Activated CD8-positive, alpha-beta T cell treated with anti-CD3 and anti-CD28 coated beads for 36 hours (primary cell): ENCODE measurements at regions not wholly inside any gene's neighbourhood (a gene's known extent, or its start where the extent isn't known, plus 50 kb on each side); places are given as distances from the start of the nearest gene placed in this dataset.

ENCODE experiments used
- ATAC-seq: fragments of 200-7000 bp; cut with Tn5 transposase; one replicate; pipeline ENCODE4 v1.10.0; 2021; ENCODE audit warnings: mild to moderate bottlenecking, moderate library complexity
- CTCF ChIA-PET: fragments of 350-600 bp; sonication (Branson Sonifier 250); formaldehyde crosslinking; loops from one replicate; lab custom pipeline; 2021; ENCODE audit warnings: antibody characterized with exemption; lab: Charles Lee
- POLR2A ChIA-PET: fragments of 350-600 bp; sonication (Branson Sonifier 250); formaldehyde crosslinking; loops from one replicate; lab custom pipeline; 2021; ENCODE audit warnings: antibody characterized with exemption; lab: Charles Lee
- DNase-seq: peaks from one replicate; pipeline ENCODE4 v3.0.0-alpha.2; 2020
- H3K27ac Mint-ChIP-seq: one replicate; pipeline ENCODE4 v1.8.0; 2021; ENCODE audit warnings: mild to moderate bottlenecking, mixed read lengths
- H3K27me3 Mint-ChIP-seq: one replicate; pipeline ENCODE4 v1.8.0; 2021; ENCODE audit warnings: mixed read lengths
- H3K36me3 Mint-ChIP-seq: one replicate; pipeline ENCODE4 v1.8.0; 2021; ENCODE audit warnings: low read depth, mixed read lengths
- H3K4me1 Mint-ChIP-seq: one replicate; pipeline ENCODE4 v1.8.0; 2021; ENCODE audit warnings: low read depth, mixed read lengths
- H3K4me3 Mint-ChIP-seq: one replicate; pipeline ENCODE4 v1.8.0; 2021; ENCODE audit warnings: mild to moderate bottlenecking, moderate library complexity, mixed read lengths
- H3K9me3 Mint-ChIP-seq: one replicate; pipeline ENCODE4 v1.8.0; 2021; ENCODE audit warnings: mixed read lengths
- CTCF ChIP-seq: fragments of 200-600 bp; IDR thresholded peaks from one replicate; pipeline ENCODE4 v1.8.0; 2022; ENCODE audit warnings: antibody characterized with exemption, mild to moderate bottlenecking
- intact Hi-C: fragments of 100-400 bp; cut with micrococcal nuclease; formaldehyde crosslinking; loops from one replicate; pipeline ENCODE4 v1.10.0; 2022

GRCh38 chr5:110338341-110339083 is 388.0 kb downstream of the TMEM232 start:
- intact Hi-C loops = no loop called here
- no peaks in the 10 kb centered on the region for H3K36me3 Mint-ChIP-seq
- H3K27me3 Mint-ChIP-seq = no peaks in the 10 kb centered on the region

GRCh38 chr5:110339399-110339798 is 387.1 kb downstream of the TMEM232 start:
- DNase-seq = no peak
- Mint-ChIP-seq H3K4me1 (no peaks in the 10 kb centered on the region), H3K4me3 (no peak overlapping the region), H3K36me3 (no peaks in the 10 kb centered on the region), H3K27me3 (no peaks in the 10 kb centered on the region), H3K9me3 (no peaks in the 10 kb centered on the region), H3K27ac (no peak overlapping the region)
- ATAC-seq = no peak
- intact Hi-C loops = no loop called here
- POLR2A ChIA-PET = no interaction called here
- TF ChIP-seq CTCF = no peak
- CTCF ChIA-PET = no interaction called here

More at GRCh38 chr5:110338341-110339083, 388.0 kb downstream of the TMEM232 start:
- CTCF ChIA-PET = no interaction called here
- Mint-ChIP-seq H3K9me3 (no peaks in the 10 kb centered on the region), H3K27ac (no peak overlapping the region), H3K4me1 (no peaks in the 10 kb centered on the region), H3K4me3 (no peak overlapping the region)
- DNase-seq (no peak), ATAC-seq (no peak)
- no peak for TF ChIP-seq CTCF
- POLR2A ChIA-PET = no interaction called here

DNA sequence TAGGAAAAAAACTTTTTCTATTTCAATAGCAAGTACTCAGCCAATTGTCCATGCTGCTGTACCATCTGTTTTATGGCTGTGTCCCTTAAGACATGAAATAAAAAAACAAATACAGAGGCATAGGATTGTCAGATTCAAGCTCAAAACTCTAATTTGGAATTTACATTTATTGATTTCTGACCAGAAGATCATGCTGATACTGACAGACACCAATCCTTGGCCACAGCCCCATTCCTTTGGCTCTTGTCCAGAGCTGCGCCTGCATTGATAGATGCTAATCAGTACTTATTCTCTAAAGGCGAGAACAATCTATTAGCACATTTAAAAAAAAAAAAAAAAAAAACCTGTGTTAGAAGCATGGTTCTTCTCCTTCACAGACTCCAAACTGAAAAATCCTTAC is 384.6 kb downstream of the TMEM232 start:
- POLR2A ChIA-PET = no interaction called here
- no peaks in the 10 kb centered on the region for H3K4me1 Mint-ChIP-seq
- no peaks in the 10 kb centered on the region for H3K27me3 Mint-ChIP-seq
- CTCF ChIA-PET = interaction anchor here (0.7 kb wide), 1 partner anchor 9 kb away, joined by 3 read pairs; no protein-coding TSS in a partner anchor
- no peak for TF ChIP-seq CTCF
- H3K27ac Mint-ChIP-seq = no peak overlapping the region
- H3K4me3 Mint-ChIP-seq = no peak overlapping the region
- DNase-seq (no peak), ATAC-seq (no peak)
- intact Hi-C loops = no loop called here
- H3K36me3 Mint-ChIP-seq = no peaks in the 10 kb centered on the region
- no peaks in the 10 kb centered on the region for H3K9me3 Mint-ChIP-seq

- no peaks in the 10 kb centered on the region for H3K4me1 Mint-ChIP-seq
- no peak overlapping the region for H3K27ac Mint-ChIP-seq
- H3K4me3 Mint-ChIP-seq = no peak overlapping the region
- CTCF ChIA-PET = no interaction called here
- ATAC-seq (no peak), DNase-seq (no peak)
- intact Hi-C loops = no loop called here
- H3K36me3 Mint-ChIP-seq = no peaks in the 10 kb centered on the region
- no peaks in the 10 kb centered on the region for H3K9me3 Mint-ChIP-seq
- no peaks in the 10 kb centered on the region for H3K27me3 Mint-ChIP-seq
- no peak for TF ChIP-seq CTCF
- POLR2A ChIA-PET = no interaction called here
Measured at GRCh38 chr5:110342683-110343082, 383.8 kb downstream of the TMEM232 start.

DNA sequence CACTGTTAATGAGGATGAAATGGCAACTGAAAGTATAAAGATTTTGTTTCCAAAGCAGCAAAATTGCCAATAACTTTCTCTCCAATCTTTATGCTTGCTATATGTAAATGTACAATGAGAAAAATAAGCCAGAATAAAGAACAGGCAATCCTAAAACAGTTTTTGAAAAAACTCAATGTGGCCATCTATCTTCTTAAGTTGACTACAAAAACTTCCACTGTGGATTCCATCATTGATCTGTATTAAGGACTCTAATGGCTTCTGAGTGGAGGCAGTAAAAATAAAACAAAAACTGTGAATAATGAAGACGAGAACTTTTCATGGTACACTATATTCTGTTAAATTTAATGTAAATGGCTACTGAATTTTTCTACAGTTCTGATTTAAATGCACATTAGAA is 382.9 kb downstream of the TMEM232 start:
- Mint-ChIP-seq H3K9me3 (no peaks in the 10 kb centered on the region), H3K4me3 (no peak overlapping the region), H3K27me3 (no peaks in the 10 kb centered on the region), H3K36me3 (no peaks in the 10 kb centered on the region), H3K27ac (no peak overlapping the region), H3K4me1 (no peaks in the 10 kb centered on the region)
- no peak for DNase-seq
- TF ChIP-seq CTCF = no peak
- POLR2A ChIA-PET = no interaction called here
- no peak for ATAC-seq
- intact Hi-C loops = no loop called here
- CTCF ChIA-PET = interaction anchor here (1.5 kb wide), 1 partner anchor 11 kb away, joined by 4 read pairs; no protein-coding TSS in a partner anchor
